ENCODE measurements at regions not wholly inside any gene's neighbourhood (a gene's known extent, or its start where the extent isn't known, plus 50 kb on each side); places are given as distances from the start of the nearest gene placed in this dataset.
"Not testable (repeated sequence)": the region's sequence is repeated elsewhere in the genome, so short reads cannot be mapped to it uniquely, and the experiment has no call there.

DNA sequence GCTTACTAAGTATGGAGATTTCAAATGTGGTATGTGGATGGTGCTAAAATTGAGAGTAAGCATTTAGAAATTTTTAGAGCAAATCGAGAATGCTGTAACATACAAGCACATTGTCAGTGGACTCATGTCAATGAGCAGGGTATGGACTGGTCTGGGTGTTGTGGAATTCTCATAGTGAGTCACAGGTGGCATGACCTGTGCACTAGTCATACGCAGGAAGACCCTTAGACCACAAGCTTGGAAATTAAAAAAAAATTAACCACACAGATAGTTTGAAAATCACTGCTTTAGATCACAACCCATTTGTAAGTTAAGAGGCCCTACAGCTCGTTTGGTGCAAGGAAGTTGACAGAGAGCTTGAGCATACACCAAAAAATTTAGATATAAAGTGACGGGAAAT, 102.9 kb upstream of the NBPF19 start:
- TF ChIP-seq CTCF (IDR thresholded peaks at IDR 0.05; ENCODE audit: borderline replicate concordance, extremely low read depth, low read length, poor library complexity, severe bottlenecking); EZH2 (IDR thresholded peaks at IDR 0.05; ENCODE audit: borderline replicate concordance, low read depth, low read length, severe bottlenecking): not testable (repeated sequence)

All from DND-41 (cell line).